K562 (cell line): ENCODE measurements at regions not wholly inside any gene's neighbourhood (a gene's known extent, or its start where the extent isn't known, plus 50 kb on each side); places are given as distances from the start of the nearest gene placed in this dataset.
A peak's percentile ranks its signal among the peaks of the same experiment; 100 is the strongest.

Experiments
- CHAMP1 ChIP-seq: fragments of 450-650 bp; IDR thresholded peaks from 2 replicates; pipeline ENCODE4 v1.6.1; 2016; ENCODE audit warnings: mild to moderate bottlenecking
- CUX1 ChIP-seq: fragments of 200-800 bp; sonication (Bioruptor generic); IDR thresholded peaks from 2 replicates; pipeline ENCODE4 v1.6.1; 2016; ENCODE audit warnings: missing genetic modification characterization, missing compliant biosample characterization
- MAFK ChIP-seq: IDR thresholded peaks from 2 replicates; pipeline ENCODE4 v1.6.1; 2011; ENCODE audit warnings: low read length, improper control_type of control experiment
- PATZ1 ChIP-seq: fragments of 250-450 bp; sonication (Bioruptor Pico); IDR thresholded peaks from 2 replicates; pipeline ENCODE4 v1.5.0; 2020; ENCODE audit warnings: mild to moderate bottlenecking, borderline replicate concordance
- ZBTB34 ChIP-seq: fragments of 250-450 bp; sonication (Bioruptor Pico); IDR thresholded peaks from 2 replicates; pipeline ENCODE4 v1.8.0; 2021; ENCODE audit warnings: mild to moderate bottlenecking, moderate library complexity
- ZNF212 ChIP-seq: fragments of 450-650 bp; formaldehyde crosslinking; IDR thresholded peaks from 2 replicates; pipeline ENCODE4 v1.4.0; 2020; ENCODE audit warnings: mild to moderate bottlenecking

- TF ChIP-seq CUX1 (CRISPR knock-in tag) (no peak), MAFK (peak; percentile 41; the same call in 1 of the 2 replicates), CHAMP1 (no peak), ZNF212 (CRISPR knock-in tag) (no peak), ZBTB34 (CRISPR knock-in tag) (no peak), PATZ1 (no peak)
Measured at GRCh38 chr1:219797683-219798082, 130.7 kb downstream of the SLC30A10 start (continued).
